ENCODE measurements at regions not wholly inside any gene's neighbourhood (a gene's known extent, or its start where the extent isn't known, plus 50 kb on each side); places are given as distances from the start of the nearest gene placed in this dataset.

- no peaks in the 10 kb centered on the region for H3K23me2 ChIP-seq (ENCODE audit: low read depth, low read length)
- H3K4me2 ChIP-seq (ENCODE audit: insufficient read depth in 1 of 2, low read depth in 2 of 2, low read length in 2 of 2): no peak overlapping the region
- H2BK20ac ChIP-seq (ENCODE audit: low read length): no peak overlapping the region
- no peaks in the 10 kb centered on the region for H4K20me1 ChIP-seq (replicated peaks in 1 of 2; ENCODE audit: control insufficient read depth in 1 of 2, insufficient read depth in 2 of 2, low read length in 2 of 2)
- H3K18ac ChIP-seq (ENCODE audit: extremely low read depth, low read length): no peak overlapping the region
- H3K4me1 ChIP-seq (replicated peaks in 1 of 4; ENCODE audit: control insufficient read depth in 3 of 4, insufficient read depth in 4 of 4, low read length in 3 of 4): no peaks in the 10 kb centered on the region
- no peak overlapping the region for H4K91ac ChIP-seq (replicated peaks; ENCODE audit: insufficient read length, low read length)
- 0 out of 2 replicates have a peak overlapping the region, but pooled peaks have one; percentile 61 for H2AFZ ChIP-seq (ENCODE audit: low read length)
- no peaks in the 10 kb centered on the region for H3K9me3 ChIP-seq (ENCODE audit: insufficient read depth in 2 of 2, low read depth in 1 of 2, low read length in 1 of 2)
- H2BK120ac ChIP-seq (replicated peaks; ENCODE audit: low read depth, low read length): no peak overlapping the region
- no peak overlapping the region for H3K9ac ChIP-seq (replicated peaks in 1 of 4; ENCODE audit: extremely low read depth in 1 of 4, low read depth in 3 of 4, low read length in 3 of 4)
- H3K56ac ChIP-seq (replicated peaks; ENCODE audit: insufficient read length, low read depth, low read length): no peak overlapping the region
- no peaks in the 10 kb centered on the region for H3K36me3 ChIP-seq (ENCODE audit: control insufficient read depth in 2 of 4, insufficient read depth in 4 of 4, low read length in 3 of 4)
- H4K5ac ChIP-seq (ENCODE audit: insufficient read length, low read depth, low read length): no peak overlapping the region
- no peak overlapping the region for H2BK5ac ChIP-seq (ENCODE audit: low read depth, low read length)
- no peak overlapping the region for H3K23ac ChIP-seq (ENCODE audit: insufficient read length)
- ChIA-PET CTCF (ENCODE audit: partially characterized antibody) (interaction anchor here (0.6 to 1.1 kb wide), 3 partner anchors 17 to 577 kb away, joined by 3 to 4 read pairs (median 3); no protein-coding TSS in a partner anchor), POLR2A (ENCODE audit: partially characterized antibody) (no interaction called here)
- WGBS, 2 experiments (ENCODE audit: extremely low coverage in 1 of 2, insufficient coverage in 1 of 2, insufficient read length in 1 of 2, insufficient replicate concordance in 2 of 2, low coverage in 1 of 2, low lambda C conversion rate in 2 of 2, missing lambda C conversion rate in 1 of 2): 82% methylated on average over 6 of the region's 6 CpGs; no CpG with 5 or more reads in 1 of the 2 experiments
- no peak overlapping the region for H2BK12ac ChIP-seq (ENCODE audit: low read depth, low read length)
- no peak overlapping the region for H4K8ac ChIP-seq (ENCODE audit: extremely low read depth, insufficient read depth, low read length)
- H2BK15ac ChIP-seq (ENCODE audit: low read length): no peak overlapping the region
- H3K4ac ChIP-seq (replicated peaks; ENCODE audit: insufficient read length, low read depth, low read length): no peak overlapping the region
- no peaks in the 10 kb centered on the region for H3K79me1 ChIP-seq (ENCODE audit: low read depth, low read length)
- H3K79me2 ChIP-seq (ENCODE audit: control insufficient read depth in 1 of 2, insufficient read depth in 2 of 2, low read length in 2 of 2): no peaks in the 10 kb centered on the region
- no peak overlapping the region for H3K4me3 ChIP-seq (ENCODE audit: extremely low read depth in 1 of 4, insufficient read depth in 2 of 4, low read depth in 3 of 4, low read length in 4 of 4)
- H3K27me3 ChIP-seq (replicated peaks in 1 of 4; ENCODE audit: control insufficient read depth in 3 of 4, extremely low read depth in 1 of 4, insufficient read depth in 3 of 4, low read length in 3 of 4): no peaks in the 10 kb centered on the region
- H3K14ac ChIP-seq (ENCODE audit: insufficient read length): no peak overlapping the region
- no peak for DNase-seq (ENCODE audit: low read depth in 1 of 2, low spot score in 2 of 2)
- H3K27ac ChIP-seq (ENCODE audit: low read depth, low read length): no peak overlapping the region
- H2AK5ac ChIP-seq (ENCODE audit: low read depth, low read length): no peak overlapping the region
- peak; percentile 68 for FAIRE-seq
- TF ChIP-seq SAP30 (IDR thresholded peaks at IDR 0.05; ENCODE audit: insufficient read depth, insufficient replicate concordance, low read length): no peak
- TF ChIP-seq E2F6 (IDR thresholded peaks at IDR 0.05): peak; percentile 54
- TF ChIP-seq EZH2 (IDR thresholded peaks at IDR 0.05; ENCODE audit: low read depth, low read length, severe bottlenecking): no peak
- peak; percentile 69 for TF ChIP-seq MAX (IDR thresholded peaks at IDR 0.05)
- TF ChIP-seq TEAD4 (IDR thresholded peaks at IDR 0.05; ENCODE audit: low read depth, low read length): no peak
- TF ChIP-seq RAD21 (IDR thresholded peaks at IDR 0.05 in 1 of 2, conservative IDR thresholded peaks at IDR 0.05 in 1 of 2; ENCODE audit: low read depth in 2 of 2, low read length in 2 of 2): peak; percentile 43 to 65; a peak in 3 of 4 replicates
- no peak for TF ChIP-seq CTBP2 (IDR thresholded peaks at IDR 0.05; ENCODE audit: borderline replicate concordance, insufficient read depth, insufficient read length, low read length)
These were observed 121.6 kb downstream of the PMP22 start for GRCh38 chr17:15143524-15143923.

Data from H1 (cell line).